ENCODE measurements at regions not wholly inside any gene's neighbourhood (a gene's known extent, or its start where the extent isn't known, plus 50 kb on each side); places are given as distances from the start of the nearest gene placed in this dataset.
"Not testable (repeated sequence)": the region's sequence is repeated elsewhere in the genome, so short reads cannot be mapped to it uniquely, and the experiment has no call there.

DNA sequence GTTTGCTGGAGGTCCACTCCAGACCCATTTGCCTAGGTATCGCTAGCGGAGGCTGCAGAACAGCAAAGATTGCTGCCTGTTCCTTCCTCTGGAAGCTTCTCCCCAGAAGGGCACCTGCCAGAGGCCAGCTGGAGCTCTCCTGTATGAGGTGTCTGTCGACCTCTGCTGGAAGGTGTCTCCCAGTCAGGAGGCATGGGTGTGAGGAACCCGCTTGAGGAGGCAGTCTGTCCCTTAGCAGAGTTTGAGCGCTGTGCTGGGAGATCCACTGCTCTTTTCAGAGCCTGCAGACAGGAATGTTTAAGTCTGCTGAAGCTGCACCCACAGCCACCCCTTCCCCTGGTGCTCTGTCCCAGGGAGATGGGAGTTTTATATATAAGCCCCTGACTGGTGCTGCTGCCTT, 335.0 kb upstream of the DNAJC19 start:
- H3K27me3 ChIP-seq (ENCODE audit: control insufficient read depth in 1 of 2, insufficient read depth in 2 of 2, low read length in 2 of 2); H3K4me3 ChIP-seq (ENCODE audit: low read length in 2 of 2); H3K4me1 ChIP-seq (ENCODE audit: control insufficient read depth, insufficient read depth, low read length); H3K9me3 ChIP-seq (ENCODE audit: control insufficient read depth in 2 of 2, low read length in 2 of 2); H3K36me3 ChIP-seq (ENCODE audit: control insufficient read depth in 2 of 2, insufficient read depth in 2 of 2, low read length in 2 of 2); H3K9ac ChIP-seq (ENCODE audit: low read length in 2 of 2); H3K27ac ChIP-seq (ENCODE audit: low read length): not testable (repeated sequence)

DNA sequence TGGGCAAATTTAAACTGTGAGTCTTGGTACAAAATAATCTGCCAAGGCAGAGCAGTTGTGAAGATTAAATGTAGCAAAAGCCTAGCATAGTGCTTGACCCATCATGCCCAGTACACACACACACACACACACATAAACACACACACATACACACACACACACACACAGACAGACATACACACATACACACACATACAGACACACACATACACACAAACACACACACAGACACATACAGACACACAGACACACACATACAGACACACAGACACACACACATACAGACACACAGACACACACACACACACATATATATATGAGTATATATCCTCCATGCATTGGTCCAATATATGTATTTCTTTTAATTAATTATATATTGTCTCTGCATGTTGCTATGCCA, 328.8 kb upstream of the DNAJC19 start:
- Histone ChIP-seq H3K27me3 (ENCODE audit: control insufficient read depth in 1 of 2, insufficient read depth in 2 of 2, low read length in 2 of 2) (no peaks in the 10 kb centered on the region), H3K4me1 (ENCODE audit: control insufficient read depth, insufficient read depth, low read length) (no peaks in the 10 kb centered on the region), H3K9ac (ENCODE audit: low read length in 2 of 2) (no peak overlapping the region), H3K4me3 (ENCODE audit: low read length in 2 of 2) (no peak overlapping the region), H3K9me3 (ENCODE audit: control insufficient read depth in 2 of 2, low read length in 2 of 2) (no peaks in the 10 kb centered on the region), H3K36me3 (ENCODE audit: control insufficient read depth in 2 of 2, insufficient read depth in 2 of 2, low read length in 2 of 2) (no peaks in the 10 kb centered on the region), H3K27ac (ENCODE audit: low read length) (no peak overlapping the region)

DNA sequence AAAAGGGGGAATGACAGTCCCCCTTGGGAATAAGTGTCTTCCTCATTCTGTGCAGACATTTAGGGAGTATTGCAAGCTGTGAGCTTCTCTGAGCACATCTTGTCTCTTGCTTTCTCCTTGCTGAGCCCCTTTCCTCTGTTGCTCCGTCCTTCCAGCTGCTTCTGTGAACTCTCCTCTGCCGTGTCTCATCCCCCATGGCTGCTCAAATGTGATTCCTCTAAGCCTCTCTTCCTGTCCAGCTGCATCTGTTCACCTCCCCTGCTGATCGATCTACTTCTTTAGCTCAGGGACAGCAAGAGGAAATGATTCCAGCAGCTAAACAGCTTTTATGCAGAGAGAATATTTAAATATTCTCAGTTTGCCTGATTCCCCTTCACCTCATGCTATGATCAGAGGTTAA, 328.0 kb upstream of the DNAJC19 start:
- Histone ChIP-seq H3K4me3 (ENCODE audit: low read length in 2 of 2) (no peak overlapping the region), H3K36me3 (ENCODE audit: control insufficient read depth in 2 of 2, insufficient read depth in 2 of 2, low read length in 2 of 2) (no peaks in the 10 kb centered on the region), H3K9ac (ENCODE audit: low read length in 2 of 2) (no peak overlapping the region), H3K27me3 (ENCODE audit: control insufficient read depth in 1 of 2, insufficient read depth in 2 of 2, low read length in 2 of 2) (no peaks in the 10 kb centered on the region), H3K27ac (ENCODE audit: low read length) (no peak overlapping the region), H3K4me1 (ENCODE audit: control insufficient read depth, insufficient read depth, low read length) (no peaks in the 10 kb centered on the region), H3K9me3 (ENCODE audit: control insufficient read depth in 2 of 2, low read length in 2 of 2) (no peaks in the 10 kb centered on the region)

DNA sequence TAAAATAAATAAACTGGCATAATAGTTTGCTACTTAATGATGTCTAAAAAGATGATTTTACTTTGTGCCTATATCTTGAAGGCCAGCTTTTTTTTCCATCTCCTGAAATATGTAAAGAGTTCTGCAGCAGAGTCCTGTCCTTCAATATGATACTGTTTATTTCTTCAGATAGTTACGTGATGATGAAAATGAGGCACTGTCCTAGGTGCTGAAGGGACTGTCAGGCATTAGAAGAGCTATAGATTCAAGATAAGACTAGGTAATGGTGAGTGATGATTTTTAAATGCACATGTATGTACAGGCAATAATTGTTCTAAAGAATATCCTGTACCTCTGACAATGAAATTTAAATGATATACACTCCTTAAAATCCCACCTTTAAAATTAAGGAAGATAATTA, 326.9 kb upstream of the DNAJC19 start:
- Histone ChIP-seq H3K4me1 (ENCODE audit: control insufficient read depth, insufficient read depth, low read length) (no peaks in the 10 kb centered on the region), H3K27ac (ENCODE audit: low read length) (no peak overlapping the region), H3K9ac (ENCODE audit: low read length in 2 of 2) (no peak overlapping the region), H3K4me3 (ENCODE audit: low read length in 2 of 2) (no peak overlapping the region), H3K36me3 (ENCODE audit: control insufficient read depth in 2 of 2, insufficient read depth in 2 of 2, low read length in 2 of 2) (no peaks in the 10 kb centered on the region), H3K9me3 (ENCODE audit: control insufficient read depth in 2 of 2, low read length in 2 of 2) (no peaks in the 10 kb centered on the region), H3K27me3 (ENCODE audit: control insufficient read depth in 1 of 2, insufficient read depth in 2 of 2, low read length in 2 of 2) (no peaks in the 10 kb centered on the region)

DNA sequence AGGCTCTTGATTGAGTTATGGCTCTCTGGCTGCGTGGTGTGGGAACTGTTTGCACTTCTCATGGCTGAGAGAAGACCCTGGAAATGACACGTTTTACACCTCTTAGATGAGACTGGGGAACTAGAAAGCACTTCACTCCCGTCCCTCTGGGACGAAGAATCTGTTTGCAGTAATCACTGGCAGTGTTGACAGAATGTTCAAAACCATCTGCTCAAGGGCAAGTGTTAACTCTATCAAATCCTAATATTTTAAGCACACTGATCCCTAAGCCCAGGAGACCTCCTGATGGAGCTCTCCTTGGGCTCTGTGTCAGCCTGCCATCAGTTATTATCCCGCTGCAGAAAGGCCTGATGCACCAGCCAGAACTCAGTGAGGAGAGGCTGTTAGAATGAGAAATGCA, 323.8 kb upstream of the DNAJC19 start:
- Histone ChIP-seq H3K27ac (ENCODE audit: low read length) (no peak overlapping the region), H3K4me1 (ENCODE audit: control insufficient read depth, insufficient read depth, low read length) (no peaks in the 10 kb centered on the region)

DNA sequence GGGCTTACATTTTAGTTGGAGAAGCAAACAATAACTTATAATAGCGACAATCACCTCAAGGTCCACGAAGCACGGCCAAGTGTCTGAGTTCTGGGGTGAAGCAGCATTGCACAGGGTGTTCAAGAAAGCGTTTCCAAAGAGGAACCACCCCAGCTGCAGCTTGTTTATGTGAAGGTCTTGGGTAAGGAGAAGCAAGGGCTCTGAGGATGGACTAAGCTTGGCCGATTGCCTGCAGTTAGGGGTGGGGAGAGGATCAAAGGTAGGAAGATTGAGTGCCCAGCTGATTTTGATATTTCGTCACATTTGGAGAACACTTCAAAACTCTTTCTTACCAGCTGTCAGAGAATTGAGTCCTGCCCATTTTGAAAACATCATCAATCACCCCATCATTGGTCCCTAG, 321.6 kb upstream of the DNAJC19 start:
- H3K36me3 ChIP-seq (ENCODE audit: control insufficient read depth in 2 of 2, insufficient read depth in 2 of 2, low read length in 2 of 2), result no peaks in the 10 kb centered on the region
- H3K9me3 ChIP-seq (ENCODE audit: control insufficient read depth in 2 of 2, low read length in 2 of 2), result no peaks in the 10 kb centered on the region
- no peak overlapping the region for H3K27ac ChIP-seq (ENCODE audit: low read length)
- H3K27me3 ChIP-seq (ENCODE audit: control insufficient read depth in 1 of 2, insufficient read depth in 2 of 2, low read length in 2 of 2), result peaks cover 0 to 4% of the 10 kb centered on the region in 2 donors
- no peaks in the 10 kb centered on the region for H3K4me1 ChIP-seq (ENCODE audit: control insufficient read depth, insufficient read depth, low read length)
- no peak overlapping the region for H3K9ac ChIP-seq (ENCODE audit: low read length in 2 of 2)
- no peak overlapping the region for H3K4me3 ChIP-seq (ENCODE audit: low read length in 2 of 2)

More for the DNA sequence above, 323.8 kb upstream of the DNAJC19 start:
- no peaks in the 10 kb centered on the region for H3K9me3 ChIP-seq (ENCODE audit: control insufficient read depth in 2 of 2, low read length in 2 of 2)
- H3K9ac ChIP-seq (ENCODE audit: low read length in 2 of 2), result no peak overlapping the region
- H3K4me3 ChIP-seq (ENCODE audit: low read length in 2 of 2), result no peak overlapping the region
- peaks cover 0 to 4% of the 10 kb centered on the region in 2 donors for H3K27me3 ChIP-seq (ENCODE audit: control insufficient read depth in 1 of 2, insufficient read depth in 2 of 2, low read length in 2 of 2)
- no peaks in the 10 kb centered on the region for H3K36me3 ChIP-seq (ENCODE audit: control insufficient read depth in 2 of 2, insufficient read depth in 2 of 2, low read length in 2 of 2)

DNA sequence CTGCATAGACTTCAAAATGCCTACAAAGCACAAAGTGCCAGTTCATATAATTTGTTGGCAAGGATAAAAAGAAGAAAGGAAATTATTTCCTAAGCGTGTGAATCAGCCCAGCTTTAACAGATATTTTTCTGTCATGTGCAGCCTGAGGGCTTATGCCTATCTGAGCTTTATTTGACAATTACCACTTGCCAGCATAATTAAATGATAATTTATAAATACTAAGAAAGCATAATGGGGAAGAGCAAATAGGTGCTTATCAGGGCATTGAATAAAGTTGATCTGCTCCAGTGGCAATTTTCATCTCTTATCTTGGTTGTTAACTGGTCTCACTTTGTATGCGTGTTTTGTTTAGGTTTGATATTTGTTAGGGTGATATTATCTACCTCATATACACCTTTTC, 313.4 kb upstream of the DNAJC19 start:
- no peaks in the 10 kb centered on the region for H3K27me3 ChIP-seq (ENCODE audit: control insufficient read depth in 1 of 2, insufficient read depth in 2 of 2, low read length in 2 of 2)
- no peak overlapping the region for H3K27ac ChIP-seq (ENCODE audit: low read length)
- H3K4me1 ChIP-seq (ENCODE audit: control insufficient read depth, insufficient read depth, low read length), result no peaks in the 10 kb centered on the region
- no peaks in the 10 kb centered on the region for H3K9me3 ChIP-seq (ENCODE audit: control insufficient read depth in 2 of 2, low read length in 2 of 2)
- no peaks in the 10 kb centered on the region for H3K36me3 ChIP-seq (ENCODE audit: control insufficient read depth in 2 of 2, insufficient read depth in 2 of 2, low read length in 2 of 2)
- H3K9ac ChIP-seq (ENCODE audit: low read length in 2 of 2), result no peak overlapping the region
- no peak overlapping the region for H3K4me3 ChIP-seq (ENCODE audit: low read length in 2 of 2)

DNA sequence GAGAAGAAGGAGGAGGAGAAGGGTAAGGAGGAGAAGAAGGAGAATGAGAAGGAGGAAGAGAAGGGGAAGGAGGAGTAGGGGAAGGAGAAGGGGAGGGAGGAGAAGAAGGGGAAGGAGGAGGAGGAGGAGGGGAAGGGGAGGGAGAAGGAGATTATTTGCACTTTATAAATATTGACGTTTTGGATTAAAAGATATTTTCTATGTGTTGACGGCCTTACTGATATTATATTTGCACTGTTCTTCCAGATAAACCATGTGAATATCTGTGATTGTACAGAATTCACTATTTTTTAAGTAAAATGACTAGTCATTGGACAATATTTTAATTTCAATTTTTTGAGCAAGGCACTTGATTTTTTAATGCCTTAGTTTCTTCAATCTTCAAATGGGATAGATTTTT, 310.5 kb upstream of the DNAJC19 start:
- Histone ChIP-seq H3K36me3 (ENCODE audit: control insufficient read depth in 2 of 2, insufficient read depth in 2 of 2, low read length in 2 of 2) (no peaks in the 10 kb centered on the region), H3K9ac (ENCODE audit: low read length in 2 of 2) (no peak overlapping the region), H3K4me3 (ENCODE audit: low read length in 2 of 2) (no peak overlapping the region), H3K27me3 (ENCODE audit: control insufficient read depth in 1 of 2, insufficient read depth in 2 of 2, low read length in 2 of 2) (no peaks in the 10 kb centered on the region), H3K4me1 (ENCODE audit: control insufficient read depth, insufficient read depth, low read length) (no peaks in the 10 kb centered on the region), H3K27ac (ENCODE audit: low read length) (no peak overlapping the region), H3K9me3 (ENCODE audit: control insufficient read depth in 2 of 2, low read length in 2 of 2) (no peaks in the 10 kb centered on the region)

DNA sequence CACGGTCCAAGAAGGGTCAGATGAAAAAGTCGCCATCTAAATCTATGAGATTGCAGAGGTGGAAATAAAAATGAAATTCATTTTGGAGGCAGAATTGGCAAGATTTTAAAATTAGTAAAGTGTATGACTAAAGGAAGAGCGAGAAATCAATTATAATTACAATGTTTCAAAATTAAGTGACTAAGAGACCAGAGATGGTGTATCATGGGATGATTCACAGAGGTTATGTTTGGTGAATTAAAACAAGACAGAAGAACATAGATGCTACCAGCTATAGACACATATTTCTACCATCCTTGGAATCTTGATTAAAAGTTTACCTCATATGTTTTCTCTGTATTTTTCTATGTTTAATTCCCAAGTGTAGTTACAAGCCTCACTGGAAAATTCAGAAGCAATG, 308.9 kb upstream of the DNAJC19 start:
- Histone ChIP-seq H3K9ac (ENCODE audit: low read length in 2 of 2) (no peak overlapping the region), H3K36me3 (ENCODE audit: control insufficient read depth in 2 of 2, insufficient read depth in 2 of 2, low read length in 2 of 2) (no peaks in the 10 kb centered on the region), H3K4me3 (ENCODE audit: low read length in 2 of 2) (no peak overlapping the region), H3K27ac (ENCODE audit: low read length) (no peak overlapping the region), H3K9me3 (ENCODE audit: control insufficient read depth in 2 of 2, low read length in 2 of 2) (no peaks in the 10 kb centered on the region), H3K27me3 (ENCODE audit: control insufficient read depth in 1 of 2, insufficient read depth in 2 of 2, low read length in 2 of 2) (no peaks in the 10 kb centered on the region), H3K4me1 (ENCODE audit: control insufficient read depth, insufficient read depth, low read length) (no peaks in the 10 kb centered on the region)

DNA sequence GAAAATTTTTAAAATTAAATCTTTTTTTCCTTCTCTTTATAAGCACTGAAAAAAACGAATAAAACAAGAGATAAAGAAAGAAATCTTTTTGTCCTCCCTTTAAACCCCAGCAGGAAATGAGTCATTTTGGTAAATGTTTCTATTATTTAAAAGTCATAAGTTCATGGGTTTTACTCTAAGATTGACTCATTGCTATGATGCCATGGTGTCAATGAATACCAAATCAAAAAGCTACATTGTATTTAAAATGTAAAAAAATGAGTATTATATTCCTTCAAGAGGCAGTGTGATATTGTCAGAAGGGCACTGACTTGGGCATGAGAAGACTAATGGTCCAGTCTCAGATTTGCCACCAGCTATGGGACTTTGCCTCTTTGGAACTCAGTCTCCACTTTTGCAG, 303.4 kb upstream of the DNAJC19 start:
- no peaks in the 10 kb centered on the region for H3K4me1 ChIP-seq (ENCODE audit: control insufficient read depth, insufficient read depth, low read length)
- H3K27ac ChIP-seq (ENCODE audit: low read length), result no peak overlapping the region
- no peak overlapping the region for H3K4me3 ChIP-seq (ENCODE audit: low read length in 2 of 2)
- no peaks in the 10 kb centered on the region for H3K36me3 ChIP-seq (ENCODE audit: control insufficient read depth in 2 of 2, insufficient read depth in 2 of 2, low read length in 2 of 2)
- H3K27me3 ChIP-seq (ENCODE audit: control insufficient read depth in 1 of 2, insufficient read depth in 2 of 2, low read length in 2 of 2), result no peaks in the 10 kb centered on the region
- no peak overlapping the region for H3K9ac ChIP-seq (ENCODE audit: low read length in 2 of 2)
- no peaks in the 10 kb centered on the region for H3K9me3 ChIP-seq (ENCODE audit: control insufficient read depth in 2 of 2, low read length in 2 of 2)

DNA sequence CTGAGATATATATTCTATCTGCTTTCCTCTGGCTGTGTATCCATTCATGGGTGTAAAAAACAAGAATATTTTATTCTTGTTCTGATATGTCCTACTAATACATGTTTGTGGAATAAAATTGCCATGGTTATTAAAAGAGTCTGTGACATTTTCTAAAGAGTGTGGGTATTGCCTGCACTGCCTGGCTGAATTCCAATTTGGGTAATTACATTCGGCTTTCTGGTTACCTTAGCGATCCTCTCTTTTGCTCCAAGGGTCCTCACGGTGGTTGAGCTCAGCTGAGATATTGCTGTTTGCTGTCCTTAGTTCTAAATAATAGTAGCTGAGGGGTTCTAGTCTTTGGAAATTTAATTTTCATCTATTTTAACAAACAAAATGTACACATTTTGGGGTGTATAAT, 301.4 kb upstream of the DNAJC19 start:
- no peaks in the 10 kb centered on the region for H3K9me3 ChIP-seq (ENCODE audit: control insufficient read depth in 2 of 2, low read length in 2 of 2)
- H3K4me3 ChIP-seq (ENCODE audit: low read length in 2 of 2), result no peak overlapping the region
- H3K9ac ChIP-seq (ENCODE audit: low read length in 2 of 2), result no peak overlapping the region
- no peaks in the 10 kb centered on the region for H3K4me1 ChIP-seq (ENCODE audit: control insufficient read depth, insufficient read depth, low read length)
- H3K27ac ChIP-seq (ENCODE audit: low read length), result no peak overlapping the region
- no peaks in the 10 kb centered on the region for H3K36me3 ChIP-seq (ENCODE audit: control insufficient read depth in 2 of 2, insufficient read depth in 2 of 2, low read length in 2 of 2)
- H3K27me3 ChIP-seq (ENCODE audit: control insufficient read depth in 1 of 2, insufficient read depth in 2 of 2, low read length in 2 of 2), result no peaks in the 10 kb centered on the region

DNA sequence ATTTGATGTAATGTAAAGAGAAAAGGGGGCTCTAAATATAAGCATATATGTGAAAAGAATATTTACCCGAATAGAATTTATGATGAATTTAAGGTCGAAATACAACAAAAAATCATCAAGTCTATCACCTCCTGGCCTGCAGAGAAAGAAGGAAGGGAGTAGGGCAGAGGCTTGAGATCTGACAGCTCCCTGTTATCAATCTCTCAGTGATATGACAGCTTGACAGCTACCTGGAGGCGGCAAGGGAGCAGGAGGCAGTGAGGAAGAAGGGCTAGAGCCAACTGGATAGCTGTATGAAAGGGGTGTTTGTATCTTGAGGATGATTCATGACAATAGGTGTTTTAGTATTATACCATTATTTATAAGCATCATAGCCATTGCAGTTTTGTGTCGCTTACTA, 299.8 kb upstream of the DNAJC19 start:
- H3K9ac ChIP-seq (ENCODE audit: low read length in 2 of 2), result no peak overlapping the region
- no peak overlapping the region for H3K27ac ChIP-seq (ENCODE audit: low read length)
- no peaks in the 10 kb centered on the region for H3K27me3 ChIP-seq (ENCODE audit: control insufficient read depth in 1 of 2, insufficient read depth in 2 of 2, low read length in 2 of 2)
- H3K9me3 ChIP-seq (ENCODE audit: control insufficient read depth in 2 of 2, low read length in 2 of 2), result no peaks in the 10 kb centered on the region
- no peak overlapping the region for H3K4me3 ChIP-seq (ENCODE audit: low read length in 2 of 2)
- H3K36me3 ChIP-seq (ENCODE audit: control insufficient read depth in 2 of 2, insufficient read depth in 2 of 2, low read length in 2 of 2), result no peaks in the 10 kb centered on the region
- no peaks in the 10 kb centered on the region for H3K4me1 ChIP-seq (ENCODE audit: control insufficient read depth, insufficient read depth, low read length)

All from stomach smooth muscle (tissue), 2 donors.